ENCODE measurements at regions not wholly inside any gene's neighbourhood (a gene's known extent, or its start where the extent isn't known, plus 50 kb on each side); places are given as distances from the start of the nearest gene placed in this dataset.
"Not testable (repeated sequence)": the region's sequence is repeated elsewhere in the genome, so short reads cannot be mapped to it uniquely, and the experiment has no call there.

GRCh38 chr5:89794504-89794903 is 615.1 kb downstream of the CETN3 start:
- not testable (repeated sequence) for TF ChIP-seq CTCF (IDR thresholded peaks at IDR 0.05; ENCODE audit: insufficient read depth, low read length, poor library complexity, severe bottlenecking); EZH2phosphoT487 (conservative IDR thresholded peaks at IDR 0.05; ENCODE audit: low read length)

All from SU-DHL-6 (cell line).